GM21526 (cell line): ENCODE measurements at regions not wholly inside any gene's neighbourhood (a gene's known extent, or its start where the extent isn't known, plus 50 kb on each side); places are given as distances from the start of the nearest gene placed in this dataset.

Source experiments
- ATAC-seq: cut with Tn5 transposase; IDR thresholded peaks from one replicate; pipeline ENCODE4 v1.9.1; 2021; ENCODE audit warnings: moderate library complexity; ENCODE audit not compliant: unreplicated experiment, low FRiP score

GRCh38 chr11:27783701-27784355 is 83.6 kb upstream of the BDNF start:
- no peak for ATAC-seq

- ATAC-seq = no peak
Measured at GRCh38 chr11:27777033-27777432, 76.8 kb upstream of the BDNF start.

- no peak for ATAC-seq
Measured at GRCh38 chr11:27773884-27774283, 73.6 kb upstream of the BDNF start.

GRCh38 chr11:27771516-27771915 is 71.3 kb upstream of the BDNF start:
- ATAC-seq = no peak

GRCh38 chr11:27770576-27770975 is 70.3 kb upstream of the BDNF start:
- ATAC-seq = no peak

GRCh38 chr11:27763736-27764135 is 63.5 kb upstream of the BDNF start:
- no peak for ATAC-seq

- no peak for ATAC-seq
Measured at GRCh38 chr11:27761356-27761755, 61.1 kb upstream of the BDNF start.

GRCh38 chr11:27757953-27758352 is 57.7 kb upstream of the BDNF start:
- no peak for ATAC-seq

- peak; percentile 84 for ATAC-seq
Measured at GRCh38 chr11:27754035-27755017, 54.1 kb upstream of the BDNF start.
